ENCODE measurements at regions not wholly inside any gene's neighbourhood (a gene's known extent, or its start where the extent isn't known, plus 50 kb on each side); places are given as distances from the start of the nearest gene placed in this dataset.

DNA sequence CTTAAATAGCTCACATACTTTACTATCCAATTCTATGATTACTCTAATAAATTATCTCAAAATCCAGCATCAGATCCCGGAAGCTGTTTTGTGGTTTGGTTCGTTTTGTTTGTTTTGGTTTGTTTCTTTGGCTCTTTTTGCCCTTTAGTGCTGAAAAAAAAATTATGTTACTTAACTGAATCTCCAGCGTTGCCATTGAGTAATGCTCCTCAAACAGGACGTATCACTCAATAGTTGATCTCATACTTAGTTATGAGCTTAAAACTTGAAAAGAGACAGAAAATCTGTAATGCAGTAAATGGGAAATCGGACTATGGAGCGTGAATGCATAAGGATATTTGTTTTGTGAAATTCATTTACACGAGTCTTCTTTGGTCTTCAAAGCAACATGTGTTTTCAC, 533.8 kb upstream of the TMPRSS15 start:
- H3K4me3 ChIP-seq (ENCODE audit: low read depth, low read length), result no peak overlapping the region
- no peak overlapping the region for H3K9ac ChIP-seq
- no peak overlapping the region for H2AFZ ChIP-seq
- H3K27ac ChIP-seq, result no peak overlapping the region
- no peak overlapping the region for H3K4me2 ChIP-seq (ENCODE audit: low read length)
- H3K36me3 ChIP-seq (ENCODE audit: control insufficient read depth, insufficient read depth, low read length), result no peaks in the 10 kb centered on the region
- H3K9me3 ChIP-seq (ENCODE audit: control insufficient read depth, low read length), result no peaks in the 10 kb centered on the region
- H3K79me2 ChIP-seq, result no peaks in the 10 kb centered on the region
- TF ChIP-seq, protein P1, sequence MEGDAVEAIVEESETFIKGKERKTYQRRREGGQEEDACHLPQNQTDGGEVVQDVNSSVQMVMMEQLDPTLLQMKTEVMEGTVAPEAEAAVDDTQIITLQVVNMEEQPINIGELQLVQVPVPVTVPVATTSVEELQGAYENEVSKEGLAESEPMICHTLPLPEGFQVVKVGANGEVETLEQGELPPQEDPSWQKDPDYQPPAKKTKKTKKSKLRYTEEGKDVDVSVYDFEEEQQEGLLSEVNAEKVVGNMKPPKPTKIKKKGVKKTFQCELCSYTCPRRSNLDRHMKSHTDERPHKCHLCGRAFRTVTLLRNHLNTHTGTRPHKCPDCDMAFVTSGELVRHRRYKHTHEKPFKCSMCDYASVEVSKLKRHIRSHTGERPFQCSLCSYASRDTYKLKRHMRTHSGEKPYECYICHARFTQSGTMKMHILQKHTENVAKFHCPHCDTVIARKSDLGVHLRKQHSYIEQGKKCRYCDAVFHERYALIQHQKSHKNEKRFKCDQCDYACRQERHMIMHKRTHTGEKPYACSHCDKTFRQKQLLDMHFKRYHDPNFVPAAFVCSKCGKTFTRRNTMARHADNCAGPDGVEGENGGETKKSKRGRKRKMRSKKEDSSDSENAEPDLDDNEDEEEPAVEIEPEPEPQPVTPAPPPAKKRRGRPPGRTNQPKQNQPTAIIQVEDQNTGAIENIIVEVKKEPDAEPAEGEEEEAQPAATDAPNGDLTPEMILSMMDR (IDR thresholded peaks at IDR 0.05), result no peak
- H3K27me3 ChIP-seq (ENCODE audit: control insufficient read depth, insufficient read depth, low read length), result no peaks in the 10 kb centered on the region
- no peaks in the 10 kb centered on the region for H3K4me1 ChIP-seq

- no peak overlapping the region for H3K4me2 ChIP-seq (ENCODE audit: low read length)
- no peaks in the 10 kb centered on the region for H3K9me3 ChIP-seq (ENCODE audit: control insufficient read depth, low read length)
- no peaks in the 10 kb centered on the region for H3K36me3 ChIP-seq (ENCODE audit: control insufficient read depth, insufficient read depth, low read length)
- no peak overlapping the region for H3K27ac ChIP-seq
- H3K4me3 ChIP-seq (ENCODE audit: low read depth, low read length), result no peak overlapping the region
- TF ChIP-seq, protein P1 (IDR thresholded peaks at IDR 0.05), result no peak
- H3K79me2 ChIP-seq, result no peaks in the 10 kb centered on the region
- no peaks in the 10 kb centered on the region for H3K27me3 ChIP-seq (ENCODE audit: control insufficient read depth, insufficient read depth, low read length)
- H3K4me1 ChIP-seq, result no peaks in the 10 kb centered on the region
- H2AFZ ChIP-seq, result no peak overlapping the region
- H3K9ac ChIP-seq, result no peak overlapping the region
Observed at GRCh38 chr21:18940791-18941190, 537.2 kb upstream of the TMPRSS15 start.

DNA sequence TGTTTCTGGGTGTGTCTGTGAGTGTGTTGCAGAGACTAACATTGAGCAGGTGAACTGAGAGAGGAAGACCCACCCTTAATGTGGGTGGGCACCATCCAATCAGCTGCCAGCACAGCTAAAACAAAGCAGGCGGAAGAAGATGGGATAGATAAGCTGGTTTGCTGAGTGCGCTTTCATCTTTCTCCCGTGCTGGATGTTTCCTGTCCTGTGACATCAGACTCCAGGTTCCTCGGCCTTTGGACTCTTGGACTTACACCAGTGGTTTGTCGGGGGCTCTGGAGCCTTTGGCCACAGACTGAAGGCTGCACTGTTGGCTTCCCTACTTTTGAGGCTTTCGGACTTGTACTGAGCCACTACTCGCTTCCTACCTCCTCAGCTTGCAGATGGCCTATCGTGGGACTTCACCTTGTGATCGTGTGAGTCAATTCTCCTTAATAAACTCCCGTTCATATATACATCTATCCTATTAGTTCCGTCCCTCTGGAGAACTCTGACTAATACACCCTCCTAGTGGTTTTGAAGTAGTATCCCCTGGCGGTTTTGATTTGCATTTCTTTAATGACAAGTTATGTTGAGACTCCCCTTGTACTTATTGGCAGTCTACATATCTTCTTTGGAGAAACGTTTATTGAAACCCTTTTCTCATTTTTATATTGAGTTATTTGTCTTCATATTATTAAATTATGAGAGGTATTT, 546.6 kb upstream of the TMPRSS15 start:
- Histone ChIP-seq H3K79me2 (no peaks in the 10 kb centered on the region), H3K27ac (no peak overlapping the region), H3K9ac (no peak overlapping the region), H3K4me3 (ENCODE audit: low read depth, low read length) (no peak overlapping the region), H3K27me3 (ENCODE audit: control insufficient read depth, insufficient read depth, low read length) (no peaks in the 10 kb centered on the region), H3K9me3 (ENCODE audit: control insufficient read depth, low read length) (no peaks in the 10 kb centered on the region), H2AFZ (no peak overlapping the region), H3K36me3 (ENCODE audit: control insufficient read depth, insufficient read depth, low read length) (no peaks in the 10 kb centered on the region), H3K4me1 (no peaks in the 10 kb centered on the region), H3K4me2 (ENCODE audit: low read length) (no peak overlapping the region)
- TF ChIP-seq, protein P1 (IDR thresholded peaks at IDR 0.05), result no peak

- no peaks in the 10 kb centered on the region for H3K27me3 ChIP-seq (ENCODE audit: control insufficient read depth, insufficient read depth, low read length)
- no peak overlapping the region for H2AFZ ChIP-seq
- H3K4me3 ChIP-seq (ENCODE audit: low read depth, low read length), result no peak overlapping the region
- TF ChIP-seq, protein P1 (IDR thresholded peaks at IDR 0.05), result no peak
- H3K36me3 ChIP-seq (ENCODE audit: control insufficient read depth, insufficient read depth, low read length), result no peaks in the 10 kb centered on the region
- no peaks in the 10 kb centered on the region for H3K79me2 ChIP-seq
- H3K9me3 ChIP-seq (ENCODE audit: control insufficient read depth, low read length), result no peaks in the 10 kb centered on the region
- H3K9ac ChIP-seq, result no peak overlapping the region
- H3K4me2 ChIP-seq (ENCODE audit: low read length), result no peak overlapping the region
- no peak overlapping the region for H3K27ac ChIP-seq
- H3K4me1 ChIP-seq, result no peaks in the 10 kb centered on the region
Observed at GRCh38 chr21:18951271-18952038, 547.9 kb upstream of the TMPRSS15 start.
